ENCODE measurements at regions not wholly inside any gene's neighbourhood (a gene's known extent, or its start where the extent isn't known, plus 50 kb on each side); places are given as distances from the start of the nearest gene placed in this dataset.

DNA sequence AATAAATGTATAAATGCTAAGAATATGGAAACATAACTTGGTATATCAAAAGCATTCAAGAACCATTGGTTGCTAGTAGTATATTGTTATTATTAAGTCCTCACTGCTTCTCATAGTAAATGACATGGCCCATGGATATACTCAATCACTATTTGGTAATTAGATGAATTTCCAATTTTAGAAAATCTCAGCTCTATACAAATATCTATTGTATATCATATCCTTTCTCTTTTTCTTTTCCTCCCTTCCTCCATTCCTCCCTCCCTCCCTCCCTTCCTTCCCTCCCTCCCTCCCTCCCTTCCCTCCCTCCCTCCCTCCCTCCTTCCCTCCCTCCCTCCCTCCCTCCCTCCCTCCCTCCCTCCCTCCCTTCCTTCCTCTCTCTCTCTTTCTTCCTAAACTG is 514.4 kb upstream of the LCORL start:
- H3K9me3 ChIP-seq (ENCODE audit: control insufficient read depth, low read length), result no peaks in the 10 kb centered on the region
- no peak overlapping the region for H3K23ac ChIP-seq (ENCODE audit: low read length in 2 of 2)
- no peak overlapping the region for H3K4ac ChIP-seq (ENCODE audit: low read depth in 1 of 2, low read length in 2 of 2)
- H4K8ac ChIP-seq (ENCODE audit: low read length), result no peak overlapping the region
- no peak for DNase-seq
- no peak overlapping the region for H3K27ac ChIP-seq (ENCODE audit: low read length, poor library complexity, severe bottlenecking)
- no peak overlapping the region for H2BK5ac ChIP-seq (ENCODE audit: low read depth, low read length, poor library complexity, severe bottlenecking)
- H3K27me3 ChIP-seq (ENCODE audit: control insufficient read depth in 1 of 2, insufficient read depth in 1 of 2, low read length in 2 of 2), result no peaks in the 10 kb centered on the region
- no peak overlapping the region for H4K91ac ChIP-seq (ENCODE audit: low read length)
- no peak overlapping the region for H2BK120ac ChIP-seq (ENCODE audit: low read depth, low read length)
- H2BK15ac ChIP-seq (ENCODE audit: low read depth, poor library complexity, severe bottlenecking), result no peak overlapping the region
- H3K14ac ChIP-seq (ENCODE audit: low read length in 2 of 2), result no peak overlapping the region
- no peak overlapping the region for H3K4me2 ChIP-seq (ENCODE audit: low read length, poor library complexity, severe bottlenecking)
- H3K79me1 ChIP-seq (replicated peaks; ENCODE audit: low read length, poor library complexity, severe bottlenecking), result no peaks in the 10 kb centered on the region
- H3K18ac ChIP-seq (ENCODE audit: low read depth in 1 of 2, low read length in 2 of 2), result no peak overlapping the region
- no peaks in the 10 kb centered on the region for H3K36me3 ChIP-seq (ENCODE audit: control insufficient read depth in 1 of 2, insufficient read depth in 2 of 2, low read depth in 1 of 2, low read length in 2 of 2)
- H2AK5ac ChIP-seq (ENCODE audit: low read length, severe bottlenecking), result no peak overlapping the region
- H3K9ac ChIP-seq (ENCODE audit: low read length), result no peak overlapping the region
- no peak overlapping the region for H2AFZ ChIP-seq (ENCODE audit: low read depth, low read length)
- no peaks in the 10 kb centered on the region for H3K4me1 ChIP-seq (ENCODE audit: control insufficient read depth, insufficient read depth, low read depth, low read length)
- no peak overlapping the region for H3K4me3 ChIP-seq (ENCODE audit: insufficient read depth in 1 of 2, low read depth in 1 of 2, low read length in 2 of 2)
- no peak overlapping the region for H2BK12ac ChIP-seq (ENCODE audit: low read length in 2 of 2)

DNA sequence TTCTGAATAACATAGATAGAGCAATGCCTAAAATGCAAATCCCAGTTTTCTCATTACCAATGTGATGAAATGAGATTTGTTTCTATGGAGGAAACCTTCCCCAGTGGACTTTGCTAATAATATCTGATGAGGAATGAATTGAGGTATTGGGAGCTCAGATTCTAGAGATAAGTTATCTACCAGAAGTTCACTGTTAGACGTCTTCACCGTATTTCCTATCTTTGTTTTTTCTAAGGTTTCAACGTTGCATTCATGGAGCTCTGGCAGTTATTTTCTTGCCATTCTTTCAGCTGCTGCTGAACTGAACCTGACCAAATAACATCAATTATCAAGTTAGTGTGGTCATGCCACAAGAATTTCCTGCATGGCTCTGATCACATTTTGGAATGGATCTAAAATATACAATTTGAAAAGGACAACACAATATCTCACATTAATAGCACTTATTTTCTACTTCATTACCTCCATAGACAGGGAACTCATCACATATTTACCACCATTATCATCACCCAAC is 511.8 kb upstream of the LCORL start:
- H2BK5ac ChIP-seq (ENCODE audit: low read depth, low read length, poor library complexity, severe bottlenecking), result no peak overlapping the region
- 88% methylated on average over 3 of the region's 3 CpGs for WGBS

DNA sequence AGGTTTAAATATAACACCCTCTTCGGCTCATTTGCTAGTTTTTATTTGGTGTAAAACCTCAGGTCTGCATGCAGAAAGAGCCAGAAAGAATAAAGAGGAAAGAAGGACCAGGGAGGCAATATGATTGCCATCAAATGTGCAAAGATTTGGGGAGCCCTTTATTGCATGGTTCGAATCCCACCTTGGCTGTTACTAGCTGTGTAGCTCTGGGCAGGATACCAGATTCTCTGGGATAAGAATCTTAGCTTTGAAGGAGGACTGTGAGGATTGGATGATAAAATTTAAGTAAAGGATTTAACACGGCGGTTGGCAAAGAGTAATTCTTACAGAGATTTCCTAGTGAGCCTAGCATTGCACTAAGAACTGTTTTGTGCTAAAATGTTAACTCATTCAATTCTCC is 510.2 kb upstream of the LCORL start:
- no peaks in the 10 kb centered on the region for H3K36me3 ChIP-seq (ENCODE audit: control insufficient read depth in 1 of 2, insufficient read depth in 2 of 2, low read depth in 1 of 2, low read length in 2 of 2)

More for the DNA sequence above, 511.8 kb upstream of the LCORL start:
- H2AK5ac ChIP-seq (ENCODE audit: low read length, severe bottlenecking), result no peak overlapping the region
- no peak overlapping the region for H2BK120ac ChIP-seq (ENCODE audit: low read depth, low read length)
- no peak overlapping the region for H2AFZ ChIP-seq (ENCODE audit: low read depth, low read length)
- no peak overlapping the region for H3K18ac ChIP-seq (ENCODE audit: low read depth in 1 of 2, low read length in 2 of 2)
- H3K27ac ChIP-seq (ENCODE audit: low read length, poor library complexity, severe bottlenecking), result no peak overlapping the region
- H3K9ac ChIP-seq (ENCODE audit: low read length), result no peak overlapping the region
- H4K91ac ChIP-seq (ENCODE audit: low read length), result no peak overlapping the region
- no peak overlapping the region for H3K23ac ChIP-seq (ENCODE audit: low read length in 2 of 2)
- no peaks in the 10 kb centered on the region for H3K27me3 ChIP-seq (ENCODE audit: control insufficient read depth in 1 of 2, insufficient read depth in 1 of 2, low read length in 2 of 2)
- no peaks in the 10 kb centered on the region for H3K9me3 ChIP-seq (ENCODE audit: control insufficient read depth, low read length)
- no peak overlapping the region for H2BK15ac ChIP-seq (ENCODE audit: low read depth, poor library complexity, severe bottlenecking)
- no peak overlapping the region for H3K14ac ChIP-seq (ENCODE audit: low read length in 2 of 2)
- no peak overlapping the region for H3K4me3 ChIP-seq (ENCODE audit: insufficient read depth in 1 of 2, low read depth in 1 of 2, low read length in 2 of 2)
- DNase-seq, result no peak
- no peak overlapping the region for H3K4me2 ChIP-seq (ENCODE audit: low read length, poor library complexity, severe bottlenecking)
- no peaks in the 10 kb centered on the region for H3K4me1 ChIP-seq (ENCODE audit: control insufficient read depth, insufficient read depth, low read depth, low read length)
- no peak overlapping the region for H4K8ac ChIP-seq (ENCODE audit: low read length)
- no peaks in the 10 kb centered on the region for H3K79me1 ChIP-seq (replicated peaks; ENCODE audit: low read length, poor library complexity, severe bottlenecking)
- no peaks in the 10 kb centered on the region for H3K36me3 ChIP-seq (ENCODE audit: control insufficient read depth in 1 of 2, insufficient read depth in 2 of 2, low read depth in 1 of 2, low read length in 2 of 2)
- no peak overlapping the region for H2BK12ac ChIP-seq (ENCODE audit: low read length in 2 of 2)
- no peak overlapping the region for H3K4ac ChIP-seq (ENCODE audit: low read depth in 1 of 2, low read length in 2 of 2)

DNA sequence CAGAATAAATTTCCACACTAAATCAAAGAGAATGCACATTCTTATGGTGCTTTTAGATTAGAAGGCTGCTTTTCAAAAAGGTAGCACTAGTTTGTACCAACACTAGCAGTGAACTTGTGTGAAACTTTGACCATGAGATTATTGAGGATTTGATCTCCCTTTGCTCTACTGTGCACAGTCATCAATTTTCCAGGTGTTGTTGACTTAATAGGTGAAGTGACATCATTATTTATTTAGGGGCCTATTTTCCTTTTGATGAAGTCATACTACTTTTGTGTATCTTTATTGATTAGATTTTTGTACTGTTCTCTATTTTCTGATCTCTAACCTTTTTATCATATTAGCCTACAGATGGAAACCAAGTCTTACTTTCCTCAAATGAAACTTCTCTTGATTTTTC is 507.9 kb upstream of the LCORL start:
- Histone ChIP-seq H3K14ac (ENCODE audit: low read length in 2 of 2) (no peak overlapping the region), H3K79me1 (replicated peaks; ENCODE audit: low read length, poor library complexity, severe bottlenecking) (no peaks in the 10 kb centered on the region), H3K4me2 (ENCODE audit: low read length, poor library complexity, severe bottlenecking) (no peak overlapping the region), H3K4me3 (ENCODE audit: insufficient read depth in 1 of 2, low read depth in 1 of 2, low read length in 2 of 2) (no peak overlapping the region), H3K9me3 (ENCODE audit: control insufficient read depth, low read length) (no peaks in the 10 kb centered on the region), H2AFZ (ENCODE audit: low read depth, low read length) (no peak overlapping the region), H4K8ac (ENCODE audit: low read length) (no peak overlapping the region), H3K4ac (ENCODE audit: low read depth in 1 of 2, low read length in 2 of 2) (no peak overlapping the region), H2BK5ac (ENCODE audit: low read depth, low read length, poor library complexity, severe bottlenecking) (no peak overlapping the region), H3K27ac (ENCODE audit: low read length, poor library complexity, severe bottlenecking) (no peak overlapping the region), H3K27me3 (ENCODE audit: control insufficient read depth in 1 of 2, insufficient read depth in 1 of 2, low read length in 2 of 2) (no peaks in the 10 kb centered on the region), H2BK15ac (ENCODE audit: low read depth, poor library complexity, severe bottlenecking) (no peak overlapping the region), H3K4me1 (ENCODE audit: control insufficient read depth, insufficient read depth, low read depth, low read length) (no peaks in the 10 kb centered on the region), H3K36me3 (ENCODE audit: control insufficient read depth in 1 of 2, insufficient read depth in 2 of 2, low read depth in 1 of 2, low read length in 2 of 2) (no peaks in the 10 kb centered on the region), H2BK120ac (ENCODE audit: low read depth, low read length) (no peak overlapping the region), H2AK5ac (ENCODE audit: low read length, severe bottlenecking) (no peak overlapping the region), H3K9ac (ENCODE audit: low read length) (no peak overlapping the region), H4K91ac (ENCODE audit: low read length) (no peak overlapping the region), H3K18ac (ENCODE audit: low read depth in 1 of 2, low read length in 2 of 2) (no peak overlapping the region), H2BK12ac (ENCODE audit: low read length in 2 of 2) (no peak overlapping the region), H3K23ac (ENCODE audit: low read length in 2 of 2) (no peak overlapping the region)
- no peak for DNase-seq

More for the DNA sequence above, 510.2 kb upstream of the LCORL start:
- Histone ChIP-seq H2AFZ (ENCODE audit: low read depth, low read length) (no peak overlapping the region), H2AK5ac (ENCODE audit: low read length, severe bottlenecking) (no peak overlapping the region), H3K4ac (ENCODE audit: low read depth in 1 of 2, low read length in 2 of 2) (no peak overlapping the region), H3K27ac (ENCODE audit: low read length, poor library complexity, severe bottlenecking) (no peak overlapping the region), H3K9ac (ENCODE audit: low read length) (no peak overlapping the region), H2BK5ac (ENCODE audit: low read depth, low read length, poor library complexity, severe bottlenecking) (no peak overlapping the region), H2BK120ac (ENCODE audit: low read depth, low read length) (no peak overlapping the region), H3K4me3 (ENCODE audit: insufficient read depth in 1 of 2, low read depth in 1 of 2, low read length in 2 of 2) (no peak overlapping the region), H4K8ac (ENCODE audit: low read length) (no peak overlapping the region), H3K79me1 (replicated peaks; ENCODE audit: low read length, poor library complexity, severe bottlenecking) (no peaks in the 10 kb centered on the region), H3K4me2 (ENCODE audit: low read length, poor library complexity, severe bottlenecking) (no peak overlapping the region), H3K4me1 (ENCODE audit: control insufficient read depth, insufficient read depth, low read depth, low read length) (no peaks in the 10 kb centered on the region), H4K91ac (ENCODE audit: low read length) (no peak overlapping the region), H3K27me3 (ENCODE audit: control insufficient read depth in 1 of 2, insufficient read depth in 1 of 2, low read length in 2 of 2) (no peaks in the 10 kb centered on the region), H2BK15ac (ENCODE audit: low read depth, poor library complexity, severe bottlenecking) (no peak overlapping the region), H3K14ac (ENCODE audit: low read length in 2 of 2) (no peak overlapping the region), H3K23ac (ENCODE audit: low read length in 2 of 2) (no peak overlapping the region), H2BK12ac (ENCODE audit: low read length in 2 of 2) (no peak overlapping the region), H3K9me3 (ENCODE audit: control insufficient read depth, low read length) (no peaks in the 10 kb centered on the region), H3K18ac (ENCODE audit: low read depth in 1 of 2, low read length in 2 of 2) (no peak overlapping the region)
- DNase-seq, result no peak
- 63% methylated on average over 2 of the region's 4 CpGs for WGBS

All from mesenchymal stem cell (in vitro differentiated cells and primary cell).